ENCODE measurements at regions not wholly inside any gene's neighbourhood (a gene's known extent, or its start where the extent isn't known, plus 50 kb on each side); places are given as distances from the start of the nearest gene placed in this dataset.

DNA sequence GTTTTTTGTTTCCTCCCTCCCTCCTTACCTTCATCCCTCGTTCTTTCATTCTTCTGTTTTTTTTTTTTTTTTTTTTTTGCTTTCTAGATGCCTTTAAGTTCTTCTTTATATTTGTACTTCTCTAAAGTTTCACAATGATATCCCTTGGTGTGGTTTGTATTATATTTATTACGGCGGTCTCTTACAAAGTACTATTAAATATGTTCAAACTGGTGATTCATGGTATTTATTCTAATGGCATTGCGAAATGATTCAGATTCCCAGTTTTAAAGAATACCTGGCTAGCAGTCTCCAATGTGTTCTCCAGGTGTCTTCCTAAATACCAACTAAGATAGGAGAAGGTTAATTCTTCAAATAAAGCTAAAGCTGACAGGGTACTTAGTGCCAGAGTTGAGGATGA, 690.1 kb upstream of the COX7C start:
- Histone ChIP-seq H3K4me2 (ENCODE audit: low read depth, low read length, poor library complexity, severe bottlenecking) (no peak overlapping the region), H3K9me3 (ENCODE audit: insufficient read depth, low read depth, low read length) (no peaks in the 10 kb centered on the region), H3K9me2 (replicated peaks; ENCODE audit: low read depth, low read length) (no peaks in the 10 kb centered on the region), H4K20me1 (ENCODE audit: insufficient read depth, low read length, poor library complexity, severe bottlenecking) (no peaks in the 10 kb centered on the region), H3K4me1 (ENCODE audit: insufficient read depth, low read length, poor library complexity, severe bottlenecking) (no peaks in the 10 kb centered on the region), H3K79me2 (ENCODE audit: insufficient read depth, low read length) (no peaks in the 10 kb centered on the region), H3F3A (ENCODE audit: low read depth) (no peaks in the 10 kb centered on the region), H3K4me3 (ENCODE audit: low read length, poor library complexity, severe bottlenecking) (no peak overlapping the region), H2AFZ (ENCODE audit: low read length) (no peak overlapping the region), H3K27me3 (ENCODE audit: insufficient read depth, low read length, poor library complexity, severe bottlenecking) (no peaks in the 10 kb centered on the region), H3K9ac (ENCODE audit: low read depth, low read length, poor library complexity, severe bottlenecking) (no peak overlapping the region), H3K36me3 (ENCODE audit: insufficient read depth, low read length) (no peaks in the 10 kb centered on the region)
- TF ChIP-seq EZH2phosphoT487 (IDR thresholded peaks at IDR 0.05; ENCODE audit: borderline replicate concordance): no peak
- TF ChIP-seq, protein P1, sequence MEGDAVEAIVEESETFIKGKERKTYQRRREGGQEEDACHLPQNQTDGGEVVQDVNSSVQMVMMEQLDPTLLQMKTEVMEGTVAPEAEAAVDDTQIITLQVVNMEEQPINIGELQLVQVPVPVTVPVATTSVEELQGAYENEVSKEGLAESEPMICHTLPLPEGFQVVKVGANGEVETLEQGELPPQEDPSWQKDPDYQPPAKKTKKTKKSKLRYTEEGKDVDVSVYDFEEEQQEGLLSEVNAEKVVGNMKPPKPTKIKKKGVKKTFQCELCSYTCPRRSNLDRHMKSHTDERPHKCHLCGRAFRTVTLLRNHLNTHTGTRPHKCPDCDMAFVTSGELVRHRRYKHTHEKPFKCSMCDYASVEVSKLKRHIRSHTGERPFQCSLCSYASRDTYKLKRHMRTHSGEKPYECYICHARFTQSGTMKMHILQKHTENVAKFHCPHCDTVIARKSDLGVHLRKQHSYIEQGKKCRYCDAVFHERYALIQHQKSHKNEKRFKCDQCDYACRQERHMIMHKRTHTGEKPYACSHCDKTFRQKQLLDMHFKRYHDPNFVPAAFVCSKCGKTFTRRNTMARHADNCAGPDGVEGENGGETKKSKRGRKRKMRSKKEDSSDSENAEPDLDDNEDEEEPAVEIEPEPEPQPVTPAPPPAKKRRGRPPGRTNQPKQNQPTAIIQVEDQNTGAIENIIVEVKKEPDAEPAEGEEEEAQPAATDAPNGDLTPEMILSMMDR (conservative IDR thresholded peaks at IDR 0.05; ENCODE audit: low read length): no peak

- Histone ChIP-seq H3K9me3 (ENCODE audit: insufficient read depth, low read depth, low read length) (no peaks in the 10 kb centered on the region), H3K36me3 (ENCODE audit: insufficient read depth, low read length) (no peaks in the 10 kb centered on the region), H3K79me2 (ENCODE audit: insufficient read depth, low read length) (no peaks in the 10 kb centered on the region), H3K9me2 (replicated peaks; ENCODE audit: low read depth, low read length) (no peaks in the 10 kb centered on the region), H3K4me1 (ENCODE audit: insufficient read depth, low read length, poor library complexity, severe bottlenecking) (no peaks in the 10 kb centered on the region), H3K4me2 (ENCODE audit: low read depth, low read length, poor library complexity, severe bottlenecking) (no peak overlapping the region), H3F3A (ENCODE audit: low read depth) (no peaks in the 10 kb centered on the region), H3K4me3 (ENCODE audit: low read length, poor library complexity, severe bottlenecking) (no peak overlapping the region), H4K20me1 (ENCODE audit: insufficient read depth, low read length, poor library complexity, severe bottlenecking) (no peaks in the 10 kb centered on the region), H3K9ac (ENCODE audit: low read depth, low read length, poor library complexity, severe bottlenecking) (no peak overlapping the region), H3K27me3 (ENCODE audit: insufficient read depth, low read length, poor library complexity, severe bottlenecking) (no peaks in the 10 kb centered on the region), H2AFZ (ENCODE audit: low read length) (no peak overlapping the region)
- TF ChIP-seq, protein P1 (conservative IDR thresholded peaks at IDR 0.05; ENCODE audit: low read length): no peak
- no peak for TF ChIP-seq EZH2phosphoT487 (IDR thresholded peaks at IDR 0.05; ENCODE audit: borderline replicate concordance)
Measured at GRCh38 chr5:85929713-85930112, 688.0 kb upstream of the COX7C start.

- Histone ChIP-seq H3K9me2 (replicated peaks; ENCODE audit: low read depth, low read length) (no peaks in the 10 kb centered on the region), H3K4me2 (ENCODE audit: low read depth, low read length, poor library complexity, severe bottlenecking) (no peak overlapping the region), H3K79me2 (ENCODE audit: insufficient read depth, low read length) (no peaks in the 10 kb centered on the region), H3K9me3 (ENCODE audit: insufficient read depth, low read depth, low read length) (no peaks in the 10 kb centered on the region), H3K36me3 (ENCODE audit: insufficient read depth, low read length) (no peaks in the 10 kb centered on the region), H3K27me3 (ENCODE audit: insufficient read depth, low read length, poor library complexity, severe bottlenecking) (no peaks in the 10 kb centered on the region), H3K4me1 (ENCODE audit: insufficient read depth, low read length, poor library complexity, severe bottlenecking) (no peaks in the 10 kb centered on the region), H4K20me1 (ENCODE audit: insufficient read depth, low read length, poor library complexity, severe bottlenecking) (no peaks in the 10 kb centered on the region), H3K9ac (ENCODE audit: low read depth, low read length, poor library complexity, severe bottlenecking) (no peak overlapping the region), H3K4me3 (ENCODE audit: low read length, poor library complexity, severe bottlenecking) (no peak overlapping the region), H2AFZ (ENCODE audit: low read length) (no peak overlapping the region), H3F3A (ENCODE audit: low read depth) (no peaks in the 10 kb centered on the region)
- no peak for TF ChIP-seq EZH2phosphoT487 (IDR thresholded peaks at IDR 0.05; ENCODE audit: borderline replicate concordance)
- TF ChIP-seq, protein P1 (conservative IDR thresholded peaks at IDR 0.05; ENCODE audit: low read length): no peak
Measured at GRCh38 chr5:85931220-85931619, 686.5 kb upstream of the COX7C start.

Measured in Loucy (cell line).